Calu3 (cell line): ENCODE measurements at regions not wholly inside any gene's neighbourhood (a gene's known extent, or its start where the extent isn't known, plus 50 kb on each side); places are given as distances from the start of the nearest gene placed in this dataset.
A peak's percentile ranks its signal among the peaks of the same experiment; 100 is the strongest.
"Not testable (repeated sequence)": the region's sequence is repeated elsewhere in the genome, so short reads cannot be mapped to it uniquely, and the experiment has no call there.

ENCODE experiments used
- BruUV-seq: library from RNA; stranded (reverse); fragments of 400-500 nt; replicated peaks from 2 replicates; lab custom pipeline; 2021; lab: Mats Ljungman, UMichigan
- CTCF ChIA-PET: fragments of 300-600 bp; sonication (Branson Sonifier 250); formaldehyde crosslinking; loops from one replicate; lab custom pipeline; 2022; ENCODE audit warnings: antibody characterized with exemption; lab: Charles Lee
- DNase-seq: peaks from one replicate; pipeline ENCODE4 v3.0.0; 2022
- H3K27ac Mint-ChIP-seq: one replicate; pipeline ENCODE4 v1.8.0; 2022; ENCODE audit warnings: mixed read lengths; ENCODE audit not compliant: unreplicated experiment
- H3K27me3 Mint-ChIP-seq: one replicate; pipeline ENCODE4 v1.8.0; 2022; ENCODE audit warnings: mixed read lengths; ENCODE audit not compliant: unreplicated experiment
- H3K36me3 Mint-ChIP-seq: one replicate; pipeline ENCODE4 v1.8.0; 2022; ENCODE audit warnings: mild to moderate bottlenecking, moderate library complexity, mixed read lengths; ENCODE audit not compliant: insufficient read depth, unreplicated experiment
- H3K4me1 Mint-ChIP-seq: one replicate; pipeline ENCODE4 v1.8.0; 2022; ENCODE audit warnings: mild to moderate bottlenecking, low read depth, mixed read lengths; ENCODE audit not compliant: unreplicated experiment
- H3K4me3 Mint-ChIP-seq: one replicate; pipeline ENCODE4 v1.8.0; 2022; ENCODE audit warnings: mild to moderate bottlenecking, low read depth, moderate library complexity, mixed read lengths; ENCODE audit not compliant: unreplicated experiment
- H3K9me3 Mint-ChIP-seq: one replicate; pipeline ENCODE4 v1.8.0; 2022; ENCODE audit warnings: low read depth, mixed read lengths; ENCODE audit not compliant: unreplicated experiment
- CTCF ChIP-seq: fragments of 200-600 bp; IDR thresholded peaks from one replicate; pipeline ENCODE4 v1.8.0; 2022; ENCODE audit warnings: antibody characterized with exemption; ENCODE audit not compliant: unreplicated experiment
- intact Hi-C: fragments of 100-400 bp; cut with micrococcal nuclease; formaldehyde crosslinking; loops from one replicate; pipeline ENCODE4 v1.10.0; 2022; ENCODE audit not compliant: unreplicated experiment

DNA sequence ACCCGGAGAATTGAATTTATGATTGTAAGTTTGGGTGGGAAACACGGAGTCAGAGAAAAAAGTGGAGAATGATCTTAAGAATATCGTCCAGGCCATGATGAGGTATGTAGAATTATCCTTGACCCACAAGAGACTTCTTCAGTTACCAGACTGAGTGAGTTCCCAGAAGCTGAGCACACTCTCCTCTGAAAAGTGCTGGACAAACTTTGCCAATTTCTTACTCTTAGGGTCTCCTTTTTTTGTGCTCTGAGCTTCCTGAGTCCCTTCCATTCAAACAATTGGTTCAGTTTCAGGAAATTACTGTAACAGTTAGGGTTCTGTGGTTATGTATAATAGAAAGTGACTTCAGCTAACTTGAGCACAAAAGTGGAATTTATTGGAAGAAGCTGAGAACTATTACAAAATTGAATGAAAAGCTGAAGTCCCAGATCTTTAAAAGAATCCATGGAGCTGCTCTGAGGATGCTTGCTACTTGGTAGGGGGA lies 50.6 kb upstream of the EHBP1 start:
- no TSS peak for BruUV-seq
- DNase-seq: no peak
- no peak for TF ChIP-seq CTCF
- intact Hi-C loops: loop anchor here (2.0 to 5.0 kb wide), 2 partner anchors 76 to 117 kb away; no protein-coding TSS in a partner anchor
- H3K36me3 Mint-ChIP-seq: peaks cover 5% of the 10 kb centered on the region
- no peaks in the 10 kb centered on the region for H3K27me3 Mint-ChIP-seq
- CTCF ChIA-PET: interaction anchor here (0.7 kb wide), 1 partner anchor 37 kb away, joined by 7 read pairs; no protein-coding TSS in a partner anchor
- no peak overlapping the region for H3K4me3 Mint-ChIP-seq
- no peaks in the 10 kb centered on the region for H3K9me3 Mint-ChIP-seq
- peaks cover 26% of the 10 kb centered on the region for H3K4me1 Mint-ChIP-seq
- H3K27ac Mint-ChIP-seq: peak overlapping the region; percentile 53

- Mint-ChIP-seq H3K36me3 (peaks cover 5% of the 10 kb centered on the region), H3K27ac (peak overlapping the region; percentile 53), H3K27me3 (no peaks in the 10 kb centered on the region), H3K4me3 (peak overlapping the region; percentile 38), H3K9me3 (no peaks in the 10 kb centered on the region), H3K4me1 (peaks cover 21% of the 10 kb centered on the region)
- CTCF ChIA-PET: interaction anchor here (1.0 kb wide), 1 partner anchor 76 kb away, joined by 6 read pairs; no protein-coding TSS in a partner anchor
- DNase-seq: peak; percentile 44
- TF ChIP-seq CTCF: no peak
- intact Hi-C loops: loop anchor here (2.0 to 5.0 kb wide), 2 partner anchors 76 to 118 kb away; no protein-coding TSS in a partner anchor
- BruUV-seq: no TSS peak
Measured at GRCh38 chr2:62654423-62654791, 51.1 kb upstream of the EHBP1 start.

GRCh38 chr2:62653582-62654422 lies 51.7 kb upstream of the EHBP1 start:
- H3K36me3 Mint-ChIP-seq: peaks cover 5% of the 10 kb centered on the region
- peaks cover 19% of the 10 kb centered on the region for H3K4me1 Mint-ChIP-seq
- no peaks in the 10 kb centered on the region for H3K9me3 Mint-ChIP-seq
- H3K27me3 Mint-ChIP-seq: no peaks in the 10 kb centered on the region
- CTCF ChIA-PET: interaction anchor here (1.0 kb wide), 1 partner anchor 76 kb away, joined by 6 read pairs; no protein-coding TSS in a partner anchor
- TF ChIP-seq CTCF: no peak
- intact Hi-C loops: loop anchor here (2.0 to 5.0 kb wide), 2 partner anchors 75 to 118 kb away; no protein-coding TSS in a partner anchor
- DNase-seq: no peak
- peak overlapping the region; percentile 38 for H3K4me3 Mint-ChIP-seq
- peak overlapping the region; percentile 53 for H3K27ac Mint-ChIP-seq
- no TSS peak for BruUV-seq

GRCh38 chr2:62649087-62649486 lies 56.4 kb upstream of the EHBP1 start:
- CTCF ChIA-PET, H3K27ac Mint-ChIP-seq, intact Hi-C loops, H3K4me1 Mint-ChIP-seq, BruUV-seq, H3K4me3 Mint-ChIP-seq, H3K9me3 Mint-ChIP-seq, H3K27me3 Mint-ChIP-seq, H3K36me3 Mint-ChIP-seq, DNase-seq: not testable (repeated sequence)
